ENCODE measurements at regions not wholly inside any gene's neighbourhood (a gene's known extent, or its start where the extent isn't known, plus 50 kb on each side); places are given as distances from the start of the nearest gene placed in this dataset.
"Not testable (repeated sequence)": the region's sequence is repeated elsewhere in the genome, so short reads cannot be mapped to it uniquely, and the experiment has no call there.

DNA sequence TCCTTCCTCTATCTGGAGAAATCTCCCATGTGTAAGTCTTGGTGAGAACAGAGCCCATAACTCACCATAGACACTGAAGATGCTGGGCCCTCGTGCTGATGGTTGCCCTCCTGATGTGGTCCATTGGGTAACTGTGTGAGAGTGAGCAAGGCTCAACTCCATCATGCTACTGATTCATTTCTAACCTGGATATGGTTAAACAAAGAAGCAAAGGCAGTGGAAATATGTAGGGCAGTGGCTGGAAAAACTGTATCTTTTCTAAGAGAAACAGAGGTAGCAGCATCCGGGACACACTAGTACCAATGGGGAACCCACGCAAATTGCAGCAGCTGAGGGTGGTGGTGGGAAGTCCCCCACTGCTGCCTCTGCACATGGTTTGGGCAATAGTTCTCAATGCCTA is 221.7 kb downstream of the KLF6 start:
- Histone ChIP-seq H3K4me3 (no peak overlapping the region), H3K9me3 (no peaks in the 10 kb centered on the region), H3K27ac (no peak overlapping the region), H3K4me1 (no peaks in the 10 kb centered on the region), H3K36me3 (no peaks in the 10 kb centered on the region), H3K27me3 (no peaks in the 10 kb centered on the region)
- ATAC-seq (no peak), DNase-seq (no peak)
- intact Hi-C loops (cut with DNase I): no loop called here
- WGBS (ENCODE audit: insufficient coverage, low coverage, low lambda C conversion rate, missing lambda C conversion rate): 70% methylated on average over 3 of the region's 3 CpGs
- TF ChIP-seq, protein P1, sequence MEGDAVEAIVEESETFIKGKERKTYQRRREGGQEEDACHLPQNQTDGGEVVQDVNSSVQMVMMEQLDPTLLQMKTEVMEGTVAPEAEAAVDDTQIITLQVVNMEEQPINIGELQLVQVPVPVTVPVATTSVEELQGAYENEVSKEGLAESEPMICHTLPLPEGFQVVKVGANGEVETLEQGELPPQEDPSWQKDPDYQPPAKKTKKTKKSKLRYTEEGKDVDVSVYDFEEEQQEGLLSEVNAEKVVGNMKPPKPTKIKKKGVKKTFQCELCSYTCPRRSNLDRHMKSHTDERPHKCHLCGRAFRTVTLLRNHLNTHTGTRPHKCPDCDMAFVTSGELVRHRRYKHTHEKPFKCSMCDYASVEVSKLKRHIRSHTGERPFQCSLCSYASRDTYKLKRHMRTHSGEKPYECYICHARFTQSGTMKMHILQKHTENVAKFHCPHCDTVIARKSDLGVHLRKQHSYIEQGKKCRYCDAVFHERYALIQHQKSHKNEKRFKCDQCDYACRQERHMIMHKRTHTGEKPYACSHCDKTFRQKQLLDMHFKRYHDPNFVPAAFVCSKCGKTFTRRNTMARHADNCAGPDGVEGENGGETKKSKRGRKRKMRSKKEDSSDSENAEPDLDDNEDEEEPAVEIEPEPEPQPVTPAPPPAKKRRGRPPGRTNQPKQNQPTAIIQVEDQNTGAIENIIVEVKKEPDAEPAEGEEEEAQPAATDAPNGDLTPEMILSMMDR (IDR thresholded peaks at IDR 0.05): no peak
- no peak for TF ChIP-seq POLR2A (IDR thresholded peaks at IDR 0.05)

DNA sequence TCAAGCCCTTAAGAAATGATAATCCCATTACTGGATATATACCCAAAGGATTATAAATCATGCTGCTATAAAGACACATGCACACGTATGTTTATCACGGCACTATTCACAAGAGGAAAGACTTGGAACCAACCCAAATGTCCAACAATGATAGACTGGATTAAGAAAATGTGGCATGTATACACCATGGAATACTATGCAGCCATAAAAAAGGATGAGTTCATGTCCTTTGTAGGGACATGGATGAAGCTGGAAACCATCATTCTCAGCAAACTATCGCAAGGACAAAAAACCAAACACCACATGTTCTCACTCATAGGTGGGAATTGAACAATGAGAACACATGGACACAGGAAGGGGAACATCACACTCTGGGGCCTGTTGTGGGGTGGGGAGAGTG is 224.4 kb downstream of the KLF6 start:
- H3K4me1 ChIP-seq; H3K27ac ChIP-seq; H3K27me3 ChIP-seq; DNase-seq; H3K36me3 ChIP-seq; H3K4me3 ChIP-seq; intact Hi-C loops (cut with DNase I); ATAC-seq; H3K9me3 ChIP-seq: not testable (repeated sequence)
- 87% methylated on average over 2 of the region's 3 CpGs for WGBS (ENCODE audit: insufficient coverage, low coverage, low lambda C conversion rate, missing lambda C conversion rate)

DNA sequence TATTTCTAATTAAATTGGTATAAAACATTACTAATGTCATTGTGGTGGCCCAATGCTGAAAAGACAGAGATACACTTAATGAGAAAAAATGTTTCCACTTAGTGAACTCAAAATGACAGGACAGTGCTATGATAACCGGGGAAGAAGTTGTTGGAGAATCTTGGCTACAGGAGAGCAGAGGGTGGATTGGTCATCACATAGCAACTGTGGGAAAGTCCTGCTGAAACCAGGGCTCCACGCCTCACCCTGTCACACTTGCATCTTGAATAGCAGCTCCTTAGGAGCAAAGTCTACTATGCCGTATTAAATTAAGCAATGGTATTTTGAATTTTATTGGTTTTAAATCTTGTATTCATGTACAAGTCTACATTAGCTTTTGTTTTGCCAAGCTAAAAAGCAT is 225.5 kb downstream of the KLF6 start:
- no peak overlapping the region for H3K27ac ChIP-seq
- no peak overlapping the region for H3K4me3 ChIP-seq
- no peak for ATAC-seq
- TF ChIP-seq POLR2A (IDR thresholded peaks at IDR 0.05): no peak
- TF ChIP-seq, protein P1 (IDR thresholded peaks at IDR 0.05): no peak
- no peaks in the 10 kb centered on the region for H3K36me3 ChIP-seq
- no peak for DNase-seq
- H3K4me1 ChIP-seq: no peaks in the 10 kb centered on the region
- WGBS (ENCODE audit: insufficient coverage, low coverage, low lambda C conversion rate, missing lambda C conversion rate): 63% methylated on average over 3 of the region's 3 CpGs
- no peaks in the 10 kb centered on the region for H3K9me3 ChIP-seq
- H3K27me3 ChIP-seq: no peaks in the 10 kb centered on the region
- intact Hi-C loops (cut with DNase I): no loop called here

DNA sequence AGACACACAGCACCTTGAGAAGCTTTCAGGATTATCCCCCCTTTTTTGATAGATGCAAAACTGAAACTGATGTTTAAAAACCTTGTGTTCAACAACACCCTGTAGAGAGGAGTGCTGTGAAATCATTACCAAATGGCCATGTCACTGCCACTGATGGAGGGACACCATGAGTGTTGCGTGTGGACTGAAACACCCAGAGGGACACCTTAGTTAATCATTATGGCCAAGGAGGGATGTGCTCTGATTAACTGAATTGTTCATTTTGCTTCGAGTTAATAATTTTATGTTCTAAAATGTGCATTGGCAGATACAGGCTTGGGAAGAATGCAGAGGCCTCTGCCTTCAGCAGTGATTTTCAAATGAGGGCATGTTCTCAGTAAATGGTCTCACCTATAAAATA is 226.0 kb downstream of the KLF6 start:
- H3K4me3 ChIP-seq: no peak overlapping the region
- ATAC-seq (no peak), DNase-seq (no peak)
- TF ChIP-seq, protein P1 (IDR thresholded peaks at IDR 0.05): no peak
- TF ChIP-seq POLR2A (IDR thresholded peaks at IDR 0.05): no peak
- H3K4me1 ChIP-seq: no peaks in the 10 kb centered on the region
- no peaks in the 10 kb centered on the region for H3K27me3 ChIP-seq
- WGBS (ENCODE audit: insufficient coverage, low coverage, low lambda C conversion rate, missing lambda C conversion rate): 70% methylated on average over 2 of the region's 2 CpGs
- H3K27ac ChIP-seq: no peak overlapping the region
- no peaks in the 10 kb centered on the region for H3K9me3 ChIP-seq
- no peaks in the 10 kb centered on the region for H3K36me3 ChIP-seq
- intact Hi-C loops (cut with DNase I): no loop called here

DNA sequence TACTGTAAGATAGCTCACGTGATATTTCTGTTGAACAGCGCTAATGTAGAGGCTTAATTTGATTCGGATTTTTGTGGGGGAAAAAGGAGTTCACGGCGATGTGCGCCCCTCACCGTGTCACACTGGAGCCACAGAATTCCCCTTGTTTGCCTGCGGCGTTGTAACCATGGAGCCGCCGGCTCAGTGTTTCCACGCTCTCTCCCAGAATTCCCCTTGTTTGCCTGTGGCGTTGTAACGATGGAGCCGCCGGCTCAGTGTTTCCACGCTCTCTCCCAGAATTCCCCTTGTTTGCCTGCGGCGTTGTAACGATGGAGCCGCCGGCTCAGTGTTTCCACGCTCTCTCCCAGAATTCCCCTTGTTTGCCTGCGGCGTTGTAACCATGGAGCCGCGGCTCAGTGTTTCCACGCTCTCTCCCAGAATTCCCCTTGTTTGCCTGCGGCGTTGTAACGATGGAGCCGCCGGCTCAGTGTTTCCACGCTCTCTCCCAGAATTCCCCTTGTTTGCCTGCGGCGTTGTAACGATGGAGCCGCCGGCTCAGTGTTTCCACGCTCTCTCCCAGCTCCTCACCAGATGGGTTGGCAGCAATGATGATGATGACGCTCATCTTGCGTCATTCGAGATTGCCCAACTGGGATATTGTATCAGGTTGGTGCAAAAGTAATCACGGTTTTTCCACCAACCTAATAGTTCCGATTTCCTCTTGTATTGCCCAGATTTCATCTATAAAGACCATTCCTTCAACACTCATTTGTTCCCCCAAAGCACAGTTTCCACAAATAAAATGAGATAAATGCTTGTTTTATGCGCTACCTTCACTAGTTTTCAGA is 228.6 kb downstream of the KLF6 start:
- H3K36me3 ChIP-seq; ATAC-seq; H3K4me3 ChIP-seq; H3K27me3 ChIP-seq; H3K4me1 ChIP-seq; H3K9me3 ChIP-seq; intact Hi-C loops (cut with DNase I); H3K27ac ChIP-seq; DNase-seq: not testable (repeated sequence)
- WGBS (ENCODE audit: insufficient coverage, low coverage, low lambda C conversion rate, missing lambda C conversion rate): 72% methylated on average over 30 of the region's 46 CpGs

Data from right lobe of liver (tissue), 6 donors.